Lower leg skin (tissue), 3 donors: ENCODE measurements at regions not wholly inside any gene's neighbourhood (a gene's known extent, or its start where the extent isn't known, plus 50 kb on each side); places are given as distances from the start of the nearest gene placed in this dataset.

Experiments
- POLR2A ChIP-seq, 2 donors: fragments of 450-650 bp; IDR thresholded peaks; one replicate each; pipeline ENCODE4 v1.6.1; 2016 to 2017; ENCODE audit warnings: antibody characterized with exemption in 2 of 2, mild to moderate bottlenecking in 1 of 2, moderate library complexity in 1 of 2
- TF ChIP-seq, protein P1 (sequence below), 3 donors: fragments of 450-650 bp; IDR thresholded peaks; one replicate each; pipeline ENCODE4 v1.5.1; 2016; ENCODE audit warnings: antibody characterized with exemption in 3 of 3, mild to moderate bottlenecking in 3 of 3, moderate library complexity in 2 of 3

DNA sequence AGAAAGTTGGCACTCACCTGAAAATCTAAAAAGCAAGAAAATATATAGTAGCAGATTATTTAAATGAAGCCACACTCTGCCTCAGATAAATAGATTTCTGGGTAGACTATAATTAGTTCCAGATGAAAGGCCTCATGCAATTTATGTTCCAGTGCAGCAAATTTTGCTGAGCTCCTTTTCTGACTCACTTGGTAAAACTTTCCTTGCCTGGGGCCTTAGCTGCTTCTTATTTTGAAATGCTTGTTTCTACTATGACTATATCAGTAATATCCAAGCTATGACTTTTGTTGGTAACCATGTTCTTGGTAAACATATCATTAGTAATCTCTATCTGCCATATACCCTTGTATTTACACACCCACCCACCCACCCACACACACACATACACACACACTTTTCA lies 961.8 kb downstream of the SH3BGRL start:
- TF ChIP-seq, protein P1, sequence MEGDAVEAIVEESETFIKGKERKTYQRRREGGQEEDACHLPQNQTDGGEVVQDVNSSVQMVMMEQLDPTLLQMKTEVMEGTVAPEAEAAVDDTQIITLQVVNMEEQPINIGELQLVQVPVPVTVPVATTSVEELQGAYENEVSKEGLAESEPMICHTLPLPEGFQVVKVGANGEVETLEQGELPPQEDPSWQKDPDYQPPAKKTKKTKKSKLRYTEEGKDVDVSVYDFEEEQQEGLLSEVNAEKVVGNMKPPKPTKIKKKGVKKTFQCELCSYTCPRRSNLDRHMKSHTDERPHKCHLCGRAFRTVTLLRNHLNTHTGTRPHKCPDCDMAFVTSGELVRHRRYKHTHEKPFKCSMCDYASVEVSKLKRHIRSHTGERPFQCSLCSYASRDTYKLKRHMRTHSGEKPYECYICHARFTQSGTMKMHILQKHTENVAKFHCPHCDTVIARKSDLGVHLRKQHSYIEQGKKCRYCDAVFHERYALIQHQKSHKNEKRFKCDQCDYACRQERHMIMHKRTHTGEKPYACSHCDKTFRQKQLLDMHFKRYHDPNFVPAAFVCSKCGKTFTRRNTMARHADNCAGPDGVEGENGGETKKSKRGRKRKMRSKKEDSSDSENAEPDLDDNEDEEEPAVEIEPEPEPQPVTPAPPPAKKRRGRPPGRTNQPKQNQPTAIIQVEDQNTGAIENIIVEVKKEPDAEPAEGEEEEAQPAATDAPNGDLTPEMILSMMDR (IDR thresholded peaks at IDR 0.05) = no peak
- TF ChIP-seq POLR2A (IDR thresholded peaks at IDR 0.05) = no peak
